DOHH2 (cell line): ENCODE measurements at regions not wholly inside any gene's neighbourhood (a gene's known extent, or its start where the extent isn't known, plus 50 kb on each side); places are given as distances from the start of the nearest gene placed in this dataset.

ENCODE experiments used
- H3F3A ChIP-seq: fragments of 200-600 bp; sonication (generic), shearing (Covaris generic); 2 replicates; pipeline ENCODE4 v1.6.0; 2016; ENCODE audit warnings: antibody characterized with exemption, mild to moderate bottlenecking; ENCODE audit not compliant: control insufficient read depth, insufficient read depth
- H3K27ac ChIP-seq: fragments of 200-600 bp; sonication (generic); 2 replicates; pipeline ENCODE4 v1.5.1; 2014; ENCODE audit warnings: low read depth, mild to moderate bottlenecking, low read length, moderate library complexity
- H3K27me3 ChIP-seq: fragments of 200-600 bp; sonication (generic); 2 replicates; pipeline ENCODE4 v1.6.1; 2014; ENCODE audit warnings: mild to moderate bottlenecking, low read length, mixed read lengths; ENCODE audit not compliant: control insufficient read depth
- H3K36me3 ChIP-seq: fragments of 200-600 bp; sonication (generic); 2 replicates; pipeline ENCODE4 v1.6.1; 2014; ENCODE audit warnings: mild to moderate bottlenecking, low read length, moderate library complexity, mixed read lengths; ENCODE audit not compliant: control insufficient read depth
- H3K4me1 ChIP-seq: fragments of 200-600 bp; sonication (generic); 2 replicates; pipeline ENCODE4 v1.6.1; 2014; ENCODE audit warnings: mild to moderate bottlenecking, low read length, mixed read lengths; ENCODE audit not compliant: control insufficient read depth
- H3K4me2 ChIP-seq: fragments of 200-600 bp; sonication (generic); 2 replicates; pipeline ENCODE4 v1.6.0; 2014; ENCODE audit warnings: mild to moderate bottlenecking, low read length, moderate library complexity
- H3K4me3 ChIP-seq: fragments of 200-600 bp; sonication (generic); 2 replicates; pipeline ENCODE4 v1.5.1; 2014; ENCODE audit warnings: mild to moderate bottlenecking, low read length, mixed read lengths
- H3K79me2 ChIP-seq: fragments of 200-600 bp; sonication (generic); 2 replicates; pipeline ENCODE4 v1.6.1; 2014; ENCODE audit warnings: mild to moderate bottlenecking, low read length, mixed read lengths; ENCODE audit not compliant: control insufficient read depth
- H3K9me2 ChIP-seq: fragments of 200-600 bp; sonication (generic); replicated peaks from 2 replicates; pipeline ENCODE4 v1.6.1; 2014; ENCODE audit warnings: mild to moderate bottlenecking, low read length, mixed read lengths; ENCODE audit not compliant: control insufficient read depth
- H3K9me3 ChIP-seq: fragments of 200-600 bp; sonication (generic); 2 replicates; pipeline ENCODE4 v1.6.1; 2014; ENCODE audit warnings: antibody characterized with exemption, low read length, mixed read lengths; ENCODE audit not compliant: control insufficient read depth, insufficient read depth
- H4K20me1 ChIP-seq: fragments of 200-600 bp; sonication (generic); 2 replicates; pipeline ENCODE4 v1.6.0; 2014; ENCODE audit warnings: low read depth, mild to moderate bottlenecking, antibody characterized with exemption, low read length, moderate library complexity; ENCODE audit not compliant: control insufficient read depth, insufficient read depth
- CTCF ChIP-seq: fragments of 200-600 bp; sonication (generic); IDR thresholded peaks from one replicate; pipeline ENCODE4 v1.5.1; 2014; ENCODE audit warnings: antibody characterized with exemption, mild to moderate bottlenecking, low read depth, low read length; ENCODE audit not compliant: poor library complexity, severe bottlenecking
- EZH2phosphoT487 ChIP-seq: fragments of 200-600 bp; sonication (generic); IDR thresholded peaks from 2 replicates; pipeline ENCODE4 v1.6.1; 2017; ENCODE audit warnings: borderline replicate concordance, mild to moderate bottlenecking, antibody characterized with exemption, low read length, moderate library complexity, mixed read lengths

- no peak overlapping the region for H3K27ac ChIP-seq
- no peaks in the 10 kb centered on the region for H3K27me3 ChIP-seq
- no peaks in the 10 kb centered on the region for H3F3A ChIP-seq
- H3K36me3 ChIP-seq = no peaks in the 10 kb centered on the region
- no peaks in the 10 kb centered on the region for H3K9me2 ChIP-seq
- H3K4me3 ChIP-seq = no peak overlapping the region
- H3K4me2 ChIP-seq = no peak overlapping the region
- H3K9me3 ChIP-seq = no peaks in the 10 kb centered on the region
- no peaks in the 10 kb centered on the region for H3K4me1 ChIP-seq
- H4K20me1 ChIP-seq = no peaks in the 10 kb centered on the region
- no peaks in the 10 kb centered on the region for H3K79me2 ChIP-seq
- TF ChIP-seq CTCF (no peak), EZH2phosphoT487 (no peak)
Observed at GRCh38 chr13:77390391-77390790, 63.5 kb upstream of the MYCBP2 start.

GRCh38 chr13:77389625-77390000 lies 62.7 kb upstream of the MYCBP2 start:
- Histone ChIP-seq H3K4me3 (no peak overlapping the region), H3K36me3 (no peaks in the 10 kb centered on the region), H4K20me1 (no peaks in the 10 kb centered on the region), H3K9me2 (no peaks in the 10 kb centered on the region), H3F3A (no peaks in the 10 kb centered on the region), H3K4me1 (no peaks in the 10 kb centered on the region), H3K27me3 (no peaks in the 10 kb centered on the region), H3K27ac (no peak overlapping the region), H3K4me2 (no peak overlapping the region), H3K79me2 (no peaks in the 10 kb centered on the region), H3K9me3 (no peaks in the 10 kb centered on the region)
- TF ChIP-seq EZH2phosphoT487 = no peak
- TF ChIP-seq CTCF = no peak

- H3K4me3 ChIP-seq = no peak overlapping the region
- no peaks in the 10 kb centered on the region for H3K79me2 ChIP-seq
- H4K20me1 ChIP-seq = no peaks in the 10 kb centered on the region
- no peaks in the 10 kb centered on the region for H3K9me2 ChIP-seq
- no peak for TF ChIP-seq CTCF
- H3K36me3 ChIP-seq = no peaks in the 10 kb centered on the region
- no peaks in the 10 kb centered on the region for H3K9me3 ChIP-seq
- H3K27me3 ChIP-seq = no peaks in the 10 kb centered on the region
- H3F3A ChIP-seq = no peaks in the 10 kb centered on the region
- H3K4me2 ChIP-seq = no peak overlapping the region
- H3K4me1 ChIP-seq = no peaks in the 10 kb centered on the region
- no peak overlapping the region for H3K27ac ChIP-seq
Observed at GRCh38 chr13:77388944-77389624, 62.2 kb upstream of the MYCBP2 start.
